Tongue (tissue), 1 donor: ENCODE measurements at regions not wholly inside any gene's neighbourhood (a gene's known extent, or its start where the extent isn't known, plus 50 kb on each side); places are given as distances from the start of the nearest gene placed in this dataset.
A peak's percentile ranks its signal among the peaks of the same experiment; 100 is the strongest.

Experiments
- DNase-seq: peaks from one replicate; pipeline ENCODE4 v3.0.0-alpha.2; 2015

DNA sequence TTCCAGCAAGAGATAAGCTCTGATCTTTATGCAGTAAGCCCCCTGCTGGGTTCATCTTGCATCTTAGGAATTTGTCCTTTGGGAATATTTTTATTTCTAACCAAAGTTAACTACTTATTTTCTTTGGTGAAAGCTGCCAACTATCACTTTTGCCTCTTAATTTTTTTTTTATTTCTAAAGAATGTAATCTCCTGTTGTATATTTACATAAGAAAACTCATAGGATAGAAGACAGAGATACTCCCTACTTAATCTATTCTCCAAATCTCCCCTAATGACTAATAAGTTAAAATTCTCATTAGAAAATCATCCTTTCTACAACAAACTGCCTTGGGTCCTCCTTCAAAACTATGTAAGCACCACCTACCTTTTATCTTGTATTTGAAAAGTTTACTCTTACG, 612.2 kb upstream of the SLC39A10 start:
- DNase-seq: no peak

DNA sequence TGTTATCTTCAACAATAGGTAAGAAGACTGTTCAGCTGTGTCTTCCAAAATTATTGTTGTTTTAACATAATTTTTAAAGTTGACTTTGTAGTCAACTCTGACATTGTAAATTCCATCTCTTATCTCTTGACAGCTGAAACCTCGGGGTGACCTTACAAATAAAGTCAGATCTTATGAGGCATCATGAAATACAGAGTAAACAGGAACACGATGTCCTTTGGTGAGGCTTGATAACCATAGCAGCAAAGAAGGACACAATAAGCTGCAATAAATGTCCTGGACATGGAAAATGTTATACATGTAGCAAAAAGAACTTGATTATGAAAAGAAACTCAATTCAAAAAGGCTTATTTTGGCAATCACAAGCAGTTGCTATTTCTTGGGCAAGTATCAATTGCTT, 618.9 kb upstream of the SLC39A10 start:
- no peak for DNase-seq

DNA sequence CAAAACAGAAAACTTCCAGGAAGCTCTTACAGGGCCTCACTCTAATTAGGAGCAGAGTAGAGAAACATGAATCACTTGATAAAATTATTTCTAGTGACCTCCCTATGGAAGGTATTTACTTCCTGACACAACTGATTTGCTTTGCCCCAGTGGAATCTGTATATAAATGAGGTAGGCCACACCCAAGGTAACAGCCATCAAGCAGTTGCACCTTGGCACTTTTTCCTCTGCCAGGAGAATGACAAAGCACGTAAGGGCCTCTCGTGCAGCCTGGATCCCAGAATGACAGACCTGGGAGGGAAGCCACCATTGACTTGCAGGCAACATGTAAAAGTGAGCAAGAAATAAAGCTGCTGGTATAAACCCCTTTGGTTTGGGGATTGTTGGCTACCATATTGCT, 620.0 kb upstream of the SLC39A10 start:
- no peak for DNase-seq

DNA sequence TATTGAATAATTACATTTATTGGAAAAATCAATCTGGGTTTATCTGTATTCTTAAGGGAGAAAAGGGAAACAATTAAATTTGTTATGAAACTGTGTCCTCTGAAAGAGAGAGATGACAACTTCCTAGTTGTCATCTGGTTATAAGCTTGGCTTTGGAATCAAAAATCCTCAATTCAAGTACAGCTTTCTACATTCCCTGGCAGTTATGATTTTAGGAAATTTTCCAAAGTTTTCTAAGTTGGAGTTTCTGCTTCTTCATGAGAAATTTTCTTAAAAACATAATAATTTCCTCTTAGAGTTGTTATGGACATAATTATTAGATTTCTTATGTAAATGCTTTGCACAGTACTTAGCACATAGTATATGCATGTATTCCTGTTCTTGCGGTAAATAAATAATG, 625.6 kb upstream of the SLC39A10 start:
- no peak for DNase-seq

DNA sequence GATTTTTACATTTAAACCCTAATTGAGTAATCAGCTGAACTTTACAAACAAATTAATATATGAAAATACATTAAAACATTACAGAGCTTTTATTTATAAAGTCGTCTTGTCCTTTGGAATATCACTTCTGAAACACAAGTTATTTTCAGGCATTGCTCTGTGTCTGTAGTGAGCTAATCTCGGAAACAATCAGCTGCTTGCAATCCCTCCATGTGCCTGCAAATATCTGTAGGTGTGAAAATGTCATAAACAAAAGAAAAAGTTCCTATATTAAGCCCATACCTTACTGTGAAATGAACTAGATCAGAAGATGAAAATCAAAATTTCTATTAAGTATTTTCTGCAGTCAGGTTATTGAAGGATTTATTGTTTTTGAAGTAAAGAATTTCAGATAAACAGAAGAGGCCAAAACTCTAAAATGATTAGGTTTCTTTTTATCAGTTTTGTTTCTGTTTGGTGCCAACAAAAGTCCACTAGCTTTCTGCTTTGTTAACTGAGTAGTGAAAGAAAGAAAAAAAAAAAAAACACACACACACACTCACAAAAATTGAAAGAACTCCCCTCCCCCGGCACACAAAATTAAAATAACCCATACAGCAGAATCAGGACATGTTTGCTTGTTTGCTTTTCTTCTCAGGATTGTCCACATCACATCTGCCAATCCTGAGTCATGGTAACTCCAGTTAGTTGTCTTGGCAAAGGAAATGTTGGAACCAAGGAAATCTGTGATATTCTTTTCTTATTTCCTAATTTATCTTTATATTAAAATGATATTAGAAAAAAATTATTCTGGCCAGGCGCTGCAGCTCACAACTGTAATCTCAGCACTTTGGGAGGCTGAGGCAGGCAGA, 627.0 kb upstream of the SLC39A10 start:
- no peak for DNase-seq

DNA sequence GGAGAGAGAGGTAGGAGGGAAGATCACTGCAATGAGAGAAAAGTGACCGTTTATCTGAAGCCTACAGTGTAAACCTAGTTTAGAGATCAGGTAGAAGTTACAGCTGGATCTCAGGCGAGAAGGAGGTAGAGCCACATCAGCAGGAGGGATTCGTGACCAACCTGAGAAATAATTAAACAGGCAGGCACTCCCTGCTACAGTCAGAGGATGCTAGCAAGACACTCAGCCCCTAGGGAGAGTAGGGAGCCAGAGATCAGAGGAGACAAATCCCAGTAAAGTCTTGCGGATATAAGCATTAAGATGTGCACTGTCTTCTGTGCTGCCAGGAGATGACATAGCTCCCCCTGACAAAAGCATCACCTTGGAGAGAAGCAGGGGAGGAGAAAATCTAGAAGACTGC, 629.1 kb upstream of the SLC39A10 start:
- no peak for DNase-seq

DNA sequence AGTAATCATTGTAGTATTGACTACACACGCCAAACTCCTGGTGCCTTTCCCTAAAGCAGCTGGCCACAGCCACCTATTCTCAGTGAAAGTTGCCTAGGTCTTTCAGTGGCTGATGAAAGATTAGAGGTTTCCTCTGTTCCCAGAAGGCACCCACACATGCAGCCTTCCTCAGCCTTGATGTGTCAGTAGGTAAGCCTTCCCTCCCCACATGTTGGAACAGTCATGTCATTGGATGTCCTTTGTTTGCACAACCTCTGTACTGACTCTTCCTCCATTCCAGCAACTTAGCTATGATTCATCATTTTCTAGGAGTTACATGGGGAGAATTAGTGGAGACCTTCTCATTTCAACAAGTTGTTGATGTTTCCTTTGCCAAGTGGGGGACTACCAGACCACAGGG, 630.8 kb upstream of the SLC39A10 start:
- DNase-seq: no peak

DNA sequence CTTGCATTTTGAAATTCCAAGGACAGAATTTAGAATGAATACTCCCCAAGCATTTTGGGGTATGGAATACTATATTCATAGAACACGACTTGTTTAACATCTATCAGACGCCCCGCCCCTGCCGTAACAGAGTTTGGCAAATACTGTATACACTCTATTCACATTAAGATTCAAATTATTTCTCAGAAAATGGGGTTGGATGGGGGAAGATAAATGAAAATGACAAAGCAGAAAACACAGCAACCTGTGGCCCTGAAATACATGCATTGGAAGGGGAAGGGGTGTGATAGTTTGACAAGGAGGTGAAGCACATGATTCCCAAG, 634.6 kb upstream of the SLC39A10 start:
- DNase-seq: no peak

DNA sequence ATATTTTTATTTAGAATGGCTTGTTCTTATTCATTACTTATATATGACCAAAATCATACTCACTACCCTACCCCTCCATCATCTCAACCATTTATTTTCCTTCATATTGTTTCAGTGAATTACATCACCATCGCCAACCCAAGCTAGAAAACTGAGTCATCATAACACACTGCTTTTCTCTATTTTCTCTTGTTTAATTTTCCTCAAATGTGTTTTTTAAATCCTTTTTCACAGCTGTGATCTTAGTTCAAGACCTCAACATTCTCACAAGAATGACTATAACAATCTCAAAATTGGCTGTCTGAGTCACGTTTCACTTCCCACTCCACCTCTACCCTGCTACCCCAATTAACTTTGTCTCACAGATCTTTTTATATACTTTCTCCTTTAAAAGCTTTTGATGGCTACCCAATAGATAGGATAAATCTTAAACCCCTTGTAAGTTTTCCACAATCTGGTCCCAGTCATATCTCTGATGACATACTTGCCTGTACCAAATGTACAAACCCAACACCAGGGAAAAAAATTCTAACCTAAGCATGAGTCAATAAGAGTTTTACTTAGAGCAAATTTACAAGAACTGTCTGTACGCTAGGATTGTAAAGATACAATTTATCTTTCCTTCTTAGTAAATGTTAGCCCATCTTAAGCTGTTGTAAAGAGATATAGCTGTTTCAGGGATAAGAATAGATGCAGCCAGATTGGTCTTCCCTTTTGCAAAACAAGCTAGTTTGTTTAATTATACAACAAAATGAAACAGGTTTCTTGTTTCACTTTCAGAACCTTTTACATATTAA, 635.1 kb upstream of the SLC39A10 start:
- no peak for DNase-seq

DNA sequence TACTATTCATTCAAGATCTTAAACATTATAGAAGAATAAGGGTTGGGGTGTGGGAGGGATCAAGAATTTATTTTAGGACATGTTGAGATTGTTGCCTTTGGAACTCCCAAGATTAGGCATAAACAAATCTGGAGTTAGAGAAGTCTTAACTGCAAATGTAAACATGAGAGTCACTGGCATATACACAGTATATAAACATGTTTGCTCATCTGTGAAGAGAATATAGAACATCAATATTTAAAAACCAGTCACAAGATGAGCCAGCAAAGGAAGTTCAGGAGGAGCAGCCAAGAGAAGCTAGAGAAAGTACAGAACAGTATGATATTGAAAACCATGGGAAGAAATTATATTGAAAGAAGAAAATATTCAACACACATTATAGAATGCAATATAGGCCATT, 638.6 kb upstream of the SLC39A10 start:
- DNase-seq: peak; percentile 35

DNA sequence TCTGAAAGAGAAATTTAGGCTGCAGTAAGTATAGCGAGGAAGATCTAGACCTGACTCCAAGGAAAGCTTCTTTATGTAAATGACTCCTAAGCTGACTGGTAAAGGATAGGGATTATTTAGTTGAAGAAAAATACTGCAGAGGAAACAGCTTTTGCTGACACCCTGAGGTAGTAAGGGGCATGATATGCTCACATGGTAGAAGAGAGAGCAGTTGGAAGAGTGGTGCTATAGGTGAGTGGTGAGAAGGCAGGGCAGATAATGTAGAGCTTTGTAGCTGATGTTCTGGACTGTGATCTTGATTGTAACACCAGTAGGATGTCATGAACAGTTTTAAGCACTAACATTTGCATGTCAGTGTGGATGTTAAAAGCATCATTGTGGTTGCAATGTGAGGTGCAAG, 639.1 kb upstream of the SLC39A10 start:
- no peak for DNase-seq

DNA sequence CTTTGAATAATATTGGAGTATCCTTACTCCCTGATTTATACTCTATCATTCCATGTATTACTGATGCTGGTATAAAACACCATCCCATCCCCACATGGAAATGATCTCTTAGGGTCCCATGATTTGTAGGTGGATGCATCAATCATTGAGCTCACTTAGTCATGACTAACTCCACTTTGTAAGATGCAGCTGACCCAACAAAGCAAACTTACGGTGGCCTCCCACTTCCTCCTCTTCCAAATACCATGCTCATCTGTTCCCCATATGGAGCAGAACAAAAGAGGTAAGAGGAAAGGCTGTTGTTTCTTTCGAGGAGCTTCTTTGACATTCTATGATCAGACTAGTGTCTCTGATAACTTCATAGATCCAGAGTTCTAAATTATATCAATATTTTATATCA, 640.2 kb upstream of the SLC39A10 start:
- no peak for DNase-seq

DNA sequence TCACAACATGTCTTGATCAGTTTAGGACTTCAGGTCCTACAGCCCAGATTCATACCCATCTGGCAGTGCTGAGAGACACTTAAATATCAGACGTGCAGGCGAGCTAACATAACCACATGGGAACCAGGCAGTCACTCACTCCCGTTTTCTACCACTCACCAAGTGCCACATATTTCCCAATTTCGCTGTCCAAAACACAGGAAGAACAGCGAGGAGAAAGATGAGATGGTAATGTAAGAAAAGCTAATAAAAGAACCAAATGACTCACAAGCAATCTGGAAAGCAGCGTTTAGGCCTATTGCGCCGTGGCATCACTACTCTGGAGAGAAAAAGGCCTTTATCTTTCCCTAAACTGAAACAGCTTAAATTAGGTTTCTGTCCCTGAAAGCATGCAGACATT, 647.8 kb upstream of the SLC39A10 start:
- DNase-seq: no peak

DNA sequence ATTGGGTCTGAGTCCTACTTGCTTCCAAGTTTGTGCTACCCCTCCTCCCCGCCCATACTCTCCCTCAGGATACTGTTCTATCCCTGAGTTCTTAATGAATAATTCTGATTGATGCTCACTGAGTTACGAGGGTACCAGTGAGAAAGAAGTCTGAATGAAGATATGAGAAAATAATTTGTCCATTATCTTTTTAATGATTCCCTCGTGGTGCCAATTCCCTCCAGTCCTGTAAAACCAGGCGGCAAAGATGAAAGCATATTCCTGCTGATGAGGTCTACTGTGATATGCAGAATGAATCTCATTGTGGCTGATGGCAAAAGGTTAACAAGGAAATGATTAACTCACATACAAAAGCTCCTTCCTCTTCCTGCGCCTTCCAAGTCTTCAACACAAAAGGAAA, 650.2 kb upstream of the SLC39A10 start:
- no peak for DNase-seq

DNA sequence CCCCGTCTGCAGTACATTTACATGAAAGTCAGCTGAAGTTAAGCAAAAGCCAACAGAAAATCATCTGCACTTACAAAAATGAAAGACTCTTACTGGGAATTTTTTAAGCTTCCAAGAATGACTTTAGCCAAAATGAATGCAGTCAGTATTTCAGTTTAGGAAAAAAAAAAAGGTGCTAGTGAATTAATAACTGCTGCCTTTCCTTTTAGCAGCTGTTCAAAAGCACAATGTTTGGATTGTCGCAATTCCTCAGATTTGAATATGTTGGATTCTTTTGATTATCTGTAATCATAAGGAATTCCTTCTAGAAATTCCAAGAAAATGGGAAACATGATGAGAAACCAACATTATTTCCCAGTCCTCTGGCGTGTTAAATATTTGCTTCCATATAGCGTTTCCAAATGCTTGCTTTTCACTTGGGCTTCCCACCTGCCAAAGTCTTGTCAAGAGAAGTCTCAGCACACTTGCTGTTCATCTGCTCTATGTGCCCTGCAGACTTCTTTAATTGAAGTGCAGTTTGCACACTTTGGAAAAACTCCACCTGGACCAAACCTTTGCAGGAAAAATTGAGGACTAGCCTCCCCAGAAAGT, 653.0 kb upstream of the SLC39A10 start:
- peak; percentile 63 for DNase-seq

DNA sequence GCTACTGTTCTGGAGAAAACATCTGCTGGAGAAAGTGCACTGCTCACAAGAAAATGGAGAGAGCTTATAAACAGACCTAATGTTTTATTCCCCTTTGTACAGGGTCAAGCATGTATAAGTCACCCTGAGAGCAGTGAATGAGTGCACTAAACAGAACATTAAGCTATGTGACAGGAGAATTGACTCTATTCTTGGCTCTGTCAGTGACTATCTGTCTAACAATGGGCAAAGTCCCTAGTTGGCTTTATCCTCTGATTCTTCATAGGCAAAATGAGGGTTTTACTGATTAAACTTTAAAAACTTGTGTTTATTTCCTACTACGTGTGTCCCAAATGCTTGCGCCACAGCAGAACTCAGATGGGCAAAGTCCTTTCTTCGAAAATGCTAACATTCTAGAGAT, 655.1 kb upstream of the SLC39A10 start:
- DNase-seq: no peak

DNA sequence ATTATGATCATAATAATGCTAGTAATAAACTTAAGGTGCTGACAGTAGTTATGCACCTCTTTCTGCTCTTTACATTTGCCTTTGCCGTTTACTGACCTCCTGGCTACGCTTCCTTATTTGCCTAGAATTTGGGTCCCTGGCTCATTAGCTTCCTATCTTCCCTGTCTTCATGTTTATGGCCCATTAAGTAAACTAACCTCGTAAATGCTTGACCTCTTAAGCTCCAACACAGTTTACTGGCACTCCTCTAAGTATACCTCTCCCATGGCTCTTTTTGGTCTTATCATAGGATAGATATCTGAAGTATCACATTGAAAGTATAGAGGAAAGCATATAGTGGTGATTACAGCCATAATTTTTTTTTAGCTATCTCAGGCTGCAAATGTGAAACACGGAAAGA, 657.3 kb upstream of the SLC39A10 start:
- DNase-seq: no peak

DNA sequence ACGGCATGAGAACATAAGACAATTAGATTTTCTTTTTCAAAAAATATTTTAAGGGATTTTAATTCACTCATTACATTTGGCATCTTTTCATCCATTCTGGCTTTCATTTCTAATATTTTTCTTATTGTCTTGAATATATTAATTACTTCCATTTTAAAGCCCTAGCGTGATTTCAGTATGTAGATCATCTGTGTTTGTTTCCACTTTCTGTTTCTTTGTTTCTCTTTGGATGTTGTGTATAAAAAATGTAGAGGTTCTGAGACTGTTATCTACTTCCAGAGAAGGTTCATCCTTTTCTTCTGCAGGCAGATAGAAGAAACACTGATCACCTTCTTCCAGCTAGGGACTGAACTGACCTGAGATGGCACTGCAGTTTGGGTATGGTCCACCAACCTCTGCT, 664.4 kb upstream of the SLC39A10 start:
- DNase-seq: no peak

DNA sequence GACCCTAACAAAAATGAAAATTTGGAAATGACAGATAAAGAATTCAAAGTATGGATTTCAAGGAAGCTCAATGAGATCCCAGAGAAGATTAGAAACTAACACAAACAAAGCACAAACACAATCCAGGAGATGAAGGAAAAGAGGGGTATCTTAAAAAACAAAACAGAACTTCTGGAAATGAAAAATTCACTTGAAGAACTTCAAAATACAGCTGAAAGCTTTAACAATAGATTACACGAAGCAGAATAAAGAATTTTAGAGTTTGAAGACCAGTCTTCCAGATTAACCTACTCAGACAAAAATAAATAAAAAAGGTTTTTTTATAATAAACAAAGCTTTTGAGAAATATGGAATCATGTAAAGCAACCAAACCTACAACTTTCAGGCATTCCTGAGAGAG, 671.8 kb upstream of the SLC39A10 start:
- DNase-seq: no peak

DNA sequence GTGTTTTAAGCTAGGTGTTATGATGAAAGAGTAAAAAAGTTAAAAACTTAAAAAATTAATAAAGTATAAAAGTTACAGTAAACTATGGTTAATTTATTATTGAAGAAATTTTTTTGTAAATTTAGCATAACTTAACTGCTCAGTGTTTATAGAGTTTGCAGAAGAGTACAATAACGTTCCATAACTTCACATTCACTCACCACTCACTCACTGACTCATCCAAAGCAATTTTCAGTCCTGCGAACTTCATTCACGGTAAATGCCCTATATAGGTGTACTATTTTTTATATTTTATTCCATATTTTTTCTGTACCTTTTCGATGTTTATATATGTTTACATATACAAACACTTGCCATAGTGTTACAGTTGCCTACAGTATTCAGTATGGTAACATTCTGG, 694.8 kb upstream of the SLC39A10 start:
- DNase-seq: no peak

DNA sequence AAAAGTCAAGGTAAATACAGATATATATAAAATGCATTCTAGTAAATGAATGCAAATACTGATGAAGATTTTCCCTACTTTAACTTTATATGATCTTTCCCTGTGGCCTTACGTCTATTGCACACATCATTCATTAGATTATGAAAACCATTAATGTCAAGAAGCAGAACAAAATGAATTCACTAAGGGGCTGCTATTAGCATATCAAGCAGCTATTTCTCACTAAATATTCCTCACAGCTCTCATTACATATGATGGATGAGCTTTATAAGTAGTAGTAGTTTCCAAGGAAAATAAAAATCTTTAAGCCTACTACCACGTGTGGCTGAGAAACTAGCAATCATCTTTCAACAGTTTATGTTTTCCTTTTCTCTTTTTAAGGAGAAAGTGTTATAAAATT, 702.8 kb upstream of the SLC39A10 start:
- no peak for DNase-seq

DNA sequence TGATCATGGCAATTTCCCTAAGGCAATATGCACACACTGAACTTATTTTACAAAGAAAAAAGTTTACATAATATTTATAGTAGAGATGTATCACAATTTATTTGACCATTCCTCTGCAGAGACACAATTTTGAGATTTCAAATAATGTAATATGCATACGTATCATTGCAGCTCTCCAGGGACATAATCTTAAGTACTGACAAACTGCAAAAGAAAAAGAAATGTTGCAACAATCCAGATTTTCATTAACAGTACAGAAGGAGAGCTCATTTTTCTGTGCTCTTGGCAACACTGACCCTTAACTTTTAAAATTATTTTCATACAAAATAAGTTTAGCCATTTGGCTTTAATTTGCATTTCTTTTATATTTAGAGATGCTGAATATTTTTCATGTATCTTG, 710.2 kb upstream of the SLC39A10 start:
- DNase-seq: no peak

DNA sequence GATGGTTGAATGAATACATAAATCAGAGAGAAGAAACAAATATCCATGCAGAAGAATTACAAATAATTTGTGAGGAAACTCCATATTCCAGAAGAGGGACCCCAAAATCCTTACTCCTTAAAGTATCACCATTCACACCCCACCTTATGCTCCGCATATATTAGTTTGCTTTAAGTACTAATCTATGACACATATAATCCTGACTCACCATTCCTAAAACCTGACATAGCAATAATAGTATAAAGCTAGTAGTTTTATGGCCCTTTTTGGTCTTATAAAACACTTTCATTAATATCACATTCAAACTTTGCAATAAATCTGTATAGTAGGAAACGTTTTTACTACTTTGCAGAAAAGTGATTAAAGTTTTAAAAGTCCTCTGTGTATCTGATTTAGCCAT, 719.0 kb upstream of the SLC39A10 start:
- no peak for DNase-seq

DNA sequence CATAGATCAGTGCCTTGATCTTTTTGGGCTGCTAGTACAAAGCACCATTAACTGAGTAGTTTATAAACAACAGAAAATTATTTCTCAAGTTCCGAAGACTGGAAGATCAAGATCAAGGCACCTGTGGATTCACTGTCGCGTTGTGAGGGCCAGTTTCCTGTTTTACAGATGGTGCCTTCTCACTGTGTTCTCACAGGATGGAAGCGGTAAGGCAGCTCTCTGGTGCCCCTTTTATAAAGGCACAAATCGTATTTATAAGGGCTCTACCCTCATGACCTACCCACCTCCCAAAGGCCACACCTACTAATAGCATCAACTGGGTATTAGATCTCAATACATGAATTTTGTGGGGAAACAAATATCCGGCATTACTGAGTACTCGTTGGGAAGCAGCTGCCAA, 729.5 kb upstream of the SLC39A10 start:
- DNase-seq: no peak
